ENCODE measurements at regions not wholly inside any gene's neighbourhood (a gene's known extent, or its start where the extent isn't known, plus 50 kb on each side); places are given as distances from the start of the nearest gene placed in this dataset.

DNA sequence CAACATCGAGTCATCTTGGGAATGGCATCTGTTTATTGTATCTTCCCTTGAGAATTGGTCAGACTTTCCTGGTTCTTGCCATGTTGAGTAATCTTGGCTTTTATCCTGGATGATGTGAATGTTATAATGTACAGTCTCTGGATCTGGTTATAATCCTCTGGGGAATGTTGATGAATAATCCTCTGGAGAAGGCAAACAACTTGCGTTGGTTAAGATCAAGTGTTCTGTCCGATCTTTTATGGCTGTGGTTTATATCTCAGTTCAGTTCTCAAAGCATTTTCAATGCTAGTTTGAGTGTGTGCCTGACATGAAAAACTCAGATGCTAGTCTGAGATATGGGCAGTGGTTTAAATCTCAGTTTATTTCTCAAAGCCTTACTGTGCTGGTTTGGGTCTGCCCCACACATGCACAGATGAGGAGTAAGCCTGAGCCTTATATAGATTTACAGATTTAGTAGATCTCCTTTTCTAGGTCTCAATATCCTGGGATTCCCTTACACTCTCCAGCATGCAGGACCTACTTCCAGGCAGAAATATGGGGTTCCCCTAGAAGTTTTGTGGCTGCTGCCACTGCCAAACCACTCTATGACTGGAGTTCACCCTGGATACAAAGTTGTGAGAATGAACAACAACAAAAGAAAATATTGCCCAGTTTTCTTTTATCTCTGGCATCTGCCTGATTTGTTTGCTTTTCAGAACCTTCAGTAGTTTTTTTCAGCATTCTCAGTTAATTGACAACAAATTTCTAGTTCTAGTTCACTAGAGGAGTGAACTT, 191.8 kb upstream of the MAN1A1 start (continued):
- TF ChIP-seq RXRA (IDR thresholded peaks at IDR 0.05; ENCODE audit: borderline replicate concordance, low read depth), result peak; percentile 88
- peak; percentile 98 for TF ChIP-seq POLR2AphosphoS5 (IDR thresholded peaks at IDR 0.05; ENCODE audit: low read depth, low read length)
- peak; percentile 99 for TF ChIP-seq JUND (IDR thresholded peaks at IDR 0.05)
- peak; percentile 51 for TF ChIP-seq ELF1 (IDR thresholded peaks at IDR 0.05)
- TF ChIP-seq RCOR1 (IDR thresholded peaks at IDR 0.05; ENCODE audit: low read length), result no peak
- TF ChIP-seq FOXM1 (IDR thresholded peaks at IDR 0.05; ENCODE audit: low read depth), result peak; percentile 98
- TF ChIP-seq YY1 (IDR thresholded peaks at IDR 0.05; ENCODE audit: low read depth), result no peak
- no peak for TF ChIP-seq EZH2phosphoT487 (IDR thresholded peaks at IDR 0.05; ENCODE audit: borderline replicate concordance, low read depth)
- TF ChIP-seq NFIC (IDR thresholded peaks at IDR 0.05; ENCODE audit: borderline replicate concordance), result peak; percentile 98
- no peak for TF ChIP-seq CHD2 (IDR thresholded peaks at IDR 0.05; ENCODE audit: low read length, partially characterized antibody)
- peak; percentile 41; the same call in 1 of the 2 replicates for TF ChIP-seq GABPA (IDR thresholded peaks at IDR 0.05; ENCODE audit: low read depth)
- TF ChIP-seq RAD21 (IDR thresholded peaks at IDR 0.05; ENCODE audit: low read length), result no peak
- TF ChIP-seq EP300 (IDR thresholded peaks at IDR 0.05; ENCODE audit: borderline replicate concordance in 1 of 2, low read depth in 1 of 2, low read length in 1 of 2), result peak; percentile 89 to 99
- TF ChIP-seq NRF1 (IDR thresholded peaks at IDR 0.05; ENCODE audit: low read depth, low read length), result no peak

DNA sequence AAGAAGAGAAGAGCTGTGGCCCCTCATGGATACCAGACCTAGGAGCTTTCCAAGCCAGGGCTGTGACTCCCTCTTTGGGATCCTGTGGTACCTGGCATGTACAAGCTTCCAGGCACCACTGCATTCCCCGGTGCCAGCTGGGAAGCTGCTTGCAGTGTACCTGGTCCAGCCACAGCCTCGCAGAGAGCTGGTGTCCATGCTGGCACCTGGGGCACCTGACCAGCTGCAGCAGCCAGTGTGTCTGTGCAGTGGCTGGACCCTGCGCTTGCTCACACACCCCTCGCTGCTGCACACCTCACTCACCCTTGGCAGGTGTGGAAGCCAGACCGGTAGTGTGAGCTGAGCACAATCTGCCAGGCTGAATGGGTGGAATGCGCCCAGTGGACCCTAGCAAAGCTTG, 190.9 kb upstream of the MAN1A1 start:
- Histone ChIP-seq H3K9me2 (no peaks in the 10 kb centered on the region), H3K27ac (ENCODE audit: low read depth in 2 of 2, low read length in 1 of 2) (peak overlapping the region; percentile 65 to 94; a peak in 3 of 4 replicates), H3K9me3 (no peaks in the 10 kb centered on the region), H3K36me3 (replicated peaks in 1 of 2; ENCODE audit: control insufficient read depth in 1 of 2, insufficient read depth in 2 of 2, low read length in 1 of 2) (no peaks in the 10 kb centered on the region), H3K4me3 (ENCODE audit: low read depth in 2 of 2, low read length in 1 of 2) (no peak overlapping the region), H3K4me2 (peak overlapping the region; percentile 52), H3K79me2 (ENCODE audit: insufficient read depth) (no peaks in the 10 kb centered on the region), H3F3A (replicated peaks; ENCODE audit: insufficient read depth) (peaks cover 17% of the 10 kb centered on the region), H3K9ac (peak overlapping the region; percentile 3; the same call in 1 of the 2 replicates), H2AFZ (ENCODE audit: low read depth) (no peak overlapping the region), H3K27me3 (ENCODE audit: insufficient read depth) (no peaks in the 10 kb centered on the region), H4K20me1 (ENCODE audit: insufficient read depth) (no peaks in the 10 kb centered on the region), H3K4me1 (ENCODE audit: control insufficient read depth in 1 of 2, insufficient read depth in 2 of 2, low read depth in 1 of 2, low read length in 1 of 2) (peaks cover 4 to 9% of the 10 kb centered on the region in 2 experiments)
- no peak for DNase-seq
- CTCF ChIA-PET, result no interaction called here
- TF ChIP-seq, protein P1, sequence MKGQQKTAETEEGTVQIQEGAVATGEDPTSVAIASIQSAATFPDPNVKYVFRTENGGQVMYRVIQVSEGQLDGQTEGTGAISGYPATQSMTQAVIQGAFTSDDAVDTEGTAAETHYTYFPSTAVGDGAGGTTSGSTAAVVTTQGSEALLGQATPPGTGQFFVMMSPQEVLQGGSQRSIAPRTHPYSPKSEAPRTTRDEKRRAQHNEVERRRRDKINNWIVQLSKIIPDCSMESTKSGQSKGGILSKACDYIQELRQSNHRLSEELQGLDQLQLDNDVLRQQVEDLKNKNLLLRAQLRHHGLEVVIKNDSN (IDR thresholded peaks at IDR 0.05; ENCODE audit: borderline replicate concordance, low read depth), result no peak
- TF ChIP-seq NFIC (IDR thresholded peaks at IDR 0.05; ENCODE audit: borderline replicate concordance) (no peak), EP300 (IDR thresholded peaks at IDR 0.05; ENCODE audit: borderline replicate concordance in 1 of 2, low read depth in 1 of 2, low read length in 1 of 2) (no peak), ELF1 (IDR thresholded peaks at IDR 0.05) (no peak), MXI1 (IDR thresholded peaks at IDR 0.05; ENCODE audit: low read depth, low read length) (no peak), EZH2phosphoT487 (IDR thresholded peaks at IDR 0.05; ENCODE audit: borderline replicate concordance, low read depth) (no peak), CHD2 (IDR thresholded peaks at IDR 0.05; ENCODE audit: low read length, partially characterized antibody) (no peak), FOXM1 (IDR thresholded peaks at IDR 0.05; ENCODE audit: low read depth) (no peak), TCF12 (IDR thresholded peaks at IDR 0.05) (no peak), GATA2 (CRISPR knock-in tag; IDR thresholded peaks at IDR 0.05) (no peak), TEAD4 (IDR thresholded peaks at IDR 0.05; ENCODE audit: borderline replicate concordance, insufficient read depth) (no peak), YY1 (IDR thresholded peaks at IDR 0.05; ENCODE audit: low read depth) (no peak), FOXJ3 (CRISPR knock-in tag; IDR thresholded peaks at IDR 0.05) (no peak), POLR2AphosphoS5 (IDR thresholded peaks at IDR 0.05; ENCODE audit: low read depth, low read length) (no peak)
- TF ChIP-seq, protein P2, sequence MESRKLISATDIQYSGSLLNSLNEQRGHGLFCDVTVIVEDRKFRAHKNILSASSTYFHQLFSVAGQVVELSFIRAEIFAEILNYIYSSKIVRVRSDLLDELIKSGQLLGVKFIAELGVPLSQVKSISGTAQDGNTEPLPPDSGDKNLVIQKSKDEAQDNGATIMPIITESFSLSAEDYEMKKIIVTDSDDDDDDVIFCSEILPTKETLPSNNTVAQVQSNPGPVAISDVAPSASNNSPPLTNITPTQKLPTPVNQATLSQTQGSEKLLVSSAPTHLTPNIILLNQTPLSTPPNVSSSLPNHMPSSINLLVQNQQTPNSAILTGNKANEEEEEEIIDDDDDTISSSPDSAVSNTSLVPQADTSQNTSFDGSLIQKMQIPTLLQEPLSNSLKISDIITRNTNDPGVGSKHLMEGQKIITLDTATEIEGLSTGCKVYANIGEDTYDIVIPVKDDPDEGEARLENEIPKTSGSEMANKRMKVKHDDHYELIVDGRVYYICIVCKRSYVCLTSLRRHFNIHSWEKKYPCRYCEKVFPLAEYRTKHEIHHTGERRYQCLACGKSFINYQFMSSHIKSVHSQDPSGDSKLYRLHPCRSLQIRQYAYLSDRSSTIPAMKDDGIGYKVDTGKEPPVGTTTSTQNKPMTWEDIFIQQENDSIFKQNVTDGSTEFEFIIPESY (IDR thresholded peaks at IDR 0.05; ENCODE audit: borderline replicate concordance, low read depth), result no peak
- TF ChIP-seq, protein P3, sequence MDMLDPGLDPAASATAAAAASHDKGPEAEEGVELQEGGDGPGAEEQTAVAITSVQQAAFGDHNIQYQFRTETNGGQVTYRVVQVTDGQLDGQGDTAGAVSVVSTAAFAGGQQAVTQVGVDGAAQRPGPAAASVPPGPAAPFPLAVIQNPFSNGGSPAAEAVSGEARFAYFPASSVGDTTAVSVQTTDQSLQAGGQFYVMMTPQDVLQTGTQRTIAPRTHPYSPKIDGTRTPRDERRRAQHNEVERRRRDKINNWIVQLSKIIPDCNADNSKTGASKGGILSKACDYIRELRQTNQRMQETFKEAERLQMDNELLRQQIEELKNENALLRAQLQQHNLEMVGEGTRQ (IDR thresholded peaks at IDR 0.05; ENCODE audit: borderline replicate concordance, low read depth, low read length), result no peak
- TF ChIP-seq, protein P4, sequence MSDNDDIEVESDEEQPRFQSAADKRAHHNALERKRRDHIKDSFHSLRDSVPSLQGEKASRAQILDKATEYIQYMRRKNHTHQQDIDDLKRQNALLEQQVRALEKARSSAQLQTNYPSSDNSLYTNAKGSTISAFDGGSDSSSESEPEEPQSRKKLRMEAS (IDR thresholded peaks at IDR 0.05; ENCODE audit: low read depth), result no peak
- POLR2A ChIA-PET, result no interaction called here
- WGBS (ENCODE audit: low lambda C conversion rate), result no CpG with 5 or more reads among the region's 6 CpGs
